ENCODE measurements at regions not wholly inside any gene's neighbourhood (a gene's known extent, or its start where the extent isn't known, plus 50 kb on each side); places are given as distances from the start of the nearest gene placed in this dataset.
"Not testable (repeated sequence)": the region's sequence is repeated elsewhere in the genome, so short reads cannot be mapped to it uniquely, and the experiment has no call there.

GRCh38 chr15:38073178-38073946 lies 138.9 kb downstream of the TMCO5A start:
- DNase-seq: no peak

- no peak for DNase-seq
These were observed 139.6 kb downstream of the TMCO5A start for GRCh38 chr15:38074029-38074428.

GRCh38 chr15:38075466-38075865 lies 141.0 kb downstream of the TMCO5A start:
- DNase-seq: no peak

- DNase-seq: no peak
These were observed 142.3 kb downstream of the TMCO5A start for GRCh38 chr15:38076786-38077185.

GRCh38 chr15:38079236-38079635 lies 144.8 kb downstream of the TMCO5A start:
- DNase-seq: no peak

- no peak for DNase-seq
These were observed 146.3 kb downstream of the TMCO5A start for GRCh38 chr15:38080651-38081275.

GRCh38 chr15:38084289-38084688 lies 149.8 kb downstream of the TMCO5A start:
- no peak for DNase-seq

GRCh38 chr15:38085114-38085513 lies 150.7 kb downstream of the TMCO5A start:
- DNase-seq: no peak

GRCh38 chr15:38085931-38086568 lies 151.6 kb downstream of the TMCO5A start:
- no peak for DNase-seq

- no peak for DNase-seq
These were observed 152.2 kb downstream of the TMCO5A start for GRCh38 chr15:38086611-38087010.

GRCh38 chr15:38088971-38089370 lies 154.5 kb downstream of the TMCO5A start:
- no peak for DNase-seq

GRCh38 chr15:38090223-38090622 lies 155.8 kb downstream of the TMCO5A start:
- no peak for DNase-seq

GRCh38 chr15:38090678-38091077 lies 156.2 kb downstream of the TMCO5A start:
- DNase-seq: no peak

- DNase-seq: no peak
These were observed 156.7 kb downstream of the TMCO5A start for GRCh38 chr15:38091078-38091645.

GRCh38 chr15:38093931-38094330 lies 158.7 kb upstream of the SPRED1 start:
- DNase-seq: no peak

- DNase-seq: no peak
These were observed 149.7 kb upstream of the SPRED1 start for GRCh38 chr15:38102972-38103371.

GRCh38 chr15:38103564-38103963 lies 149.1 kb upstream of the SPRED1 start:
- DNase-seq: no peak

- no peak for DNase-seq
These were observed 141.6 kb upstream of the SPRED1 start for GRCh38 chr15:38111070-38111469.

- no peak for DNase-seq
These were observed 140.2 kb upstream of the SPRED1 start for GRCh38 chr15:38112406-38112805.

- DNase-seq: no peak
These were observed 137.5 kb upstream of the SPRED1 start for GRCh38 chr15:38115121-38115520.

GRCh38 chr15:38117781-38118180 lies 134.9 kb upstream of the SPRED1 start:
- DNase-seq: no peak

GRCh38 chr15:38119865-38120264 lies 132.8 kb upstream of the SPRED1 start:
- DNase-seq: not testable (repeated sequence)

GRCh38 chr15:38127306-38127771 lies 125.3 kb upstream of the SPRED1 start:
- no peak for DNase-seq

GRCh38 chr15:38128341-38128781 lies 124.3 kb upstream of the SPRED1 start:
- no peak for DNase-seq

Data from activated CD8-positive, alpha-beta memory T cell treated with anti-CD3 and anti-CD28 coated beads, Interleukin-2, amount 50 U/mL, for 48 hours (primary cell).